ENCODE measurements at regions not wholly inside any gene's neighbourhood (a gene's known extent, or its start where the extent isn't known, plus 50 kb on each side); places are given as distances from the start of the nearest gene placed in this dataset.
A peak's percentile ranks its signal among the peaks of the same experiment; 100 is the strongest.

GRCh38 chr17:68102318-68102758 lies 66.8 kb downstream of the KPNA2 start:
- Histone ChIP-seq H3K79me2 (ENCODE audit: low read length) (peaks cover 54% of the 10 kb centered on the region), H4K20me1 (ENCODE audit: low read length) (0 out of 2 replicates have a peak, but pooled peaks cover 7% of the 10 kb centered on the region), H3K4me3 (ENCODE audit: low read length) (peak overlapping the region; percentile 79), H3K27me3 (ENCODE audit: low read length) (no peaks in the 10 kb centered on the region), H3K9me2 (replicated peaks; ENCODE audit: low read length) (no peaks in the 10 kb centered on the region), H3K36me3 (ENCODE audit: low read depth, low read length) (peaks cover 4% of the 10 kb centered on the region; the same call in 1 of the 2 replicates), H2AFZ (ENCODE audit: low read length) (peak overlapping the region; percentile 93), H3K4me1 (ENCODE audit: insufficient read depth, low read length) (peaks cover 16% of the 10 kb centered on the region), H3K27ac (ENCODE audit: low read length) (no peak overlapping the region), H3K4me2 (ENCODE audit: low read length) (peak overlapping the region; percentile 91), H3K9me3 (ENCODE audit: low read length) (no peaks in the 10 kb centered on the region), H3K9ac (ENCODE audit: low read length) (peak overlapping the region; percentile 85), H3F3A (ENCODE audit: low read length, unreplicated experiment) (no peaks in the 10 kb centered on the region)
- POLR2A ChIA-PET (ENCODE audit: unreplicated experiment) = no interaction called here
- CTCF ChIA-PET = no interaction called here
- peak; percentile 34 for DNase-seq
- TSS peak; percentile 53 for BruUV-seq (replicated peaks)
- peak; percentile 21 for ATAC-seq
- TF ChIP-seq EZH2 (IDR thresholded peaks at IDR 0.05; ENCODE audit: low read length, unreplicated experiment) = no peak
- TF ChIP-seq CTCF (conservative IDR thresholded peaks at IDR 0.05; ENCODE audit: low read depth, low read length) = no peak
- intact Hi-C loops (cut with micrococcal nuclease) = loop anchor here (5.0 kb wide), 1 partner anchor 65 kb away; the partner anchor contains the start of gene KPNA2

GRCh38 chr17:68103148-68103547 lies 67.6 kb downstream of the KPNA2 start:
- H3K9me3 ChIP-seq (ENCODE audit: low read length) = no peaks in the 10 kb centered on the region
- H4K20me1 ChIP-seq (ENCODE audit: low read length) = 0 out of 2 replicates have a peak, but pooled peaks cover 7% of the 10 kb centered on the region
- TF ChIP-seq EZH2phosphoT487 (IDR thresholded peaks at IDR 0.05; ENCODE audit: borderline replicate concordance, low read length) (no peak), EZH2 (IDR thresholded peaks at IDR 0.05; ENCODE audit: low read length, unreplicated experiment) (no peak), CTCF (conservative IDR thresholded peaks at IDR 0.05; ENCODE audit: low read depth, low read length) (no peak)
- no peaks in the 10 kb centered on the region for H3F3A ChIP-seq (ENCODE audit: low read length, unreplicated experiment)
- peak overlapping the region; percentile 91 for H3K4me2 ChIP-seq (ENCODE audit: low read length)
- H3K4me1 ChIP-seq (ENCODE audit: insufficient read depth, low read length) = peaks cover 16% of the 10 kb centered on the region
- H3K27me3 ChIP-seq (ENCODE audit: low read length) = no peaks in the 10 kb centered on the region
- peak overlapping the region; percentile 79 for H3K4me3 ChIP-seq (ENCODE audit: low read length)
- peak overlapping the region; percentile 85 for H3K9ac ChIP-seq (ENCODE audit: low read length)
- DNase-seq (no peak), ATAC-seq (no peak)
- no peak overlapping the region for H3K27ac ChIP-seq (ENCODE audit: low read length)
- H3K36me3 ChIP-seq (ENCODE audit: low read depth, low read length) = peaks cover 6% of the 10 kb centered on the region; the same call in 1 of the 2 replicates
- no TSS peak for BruUV-seq (replicated peaks)
- peaks cover 62% of the 10 kb centered on the region for H3K79me2 ChIP-seq (ENCODE audit: low read length)
- H3K9me2 ChIP-seq (replicated peaks; ENCODE audit: low read length) = no peaks in the 10 kb centered on the region
- peak overlapping the region; percentile 93 for H2AFZ ChIP-seq (ENCODE audit: low read length)
- intact Hi-C loops (cut with micrococcal nuclease) = loop anchor here (5.0 kb wide), 1 partner anchor 66 kb away; the partner anchor contains the start of gene KPNA2
- ChIA-PET CTCF (no interaction called here), POLR2A (ENCODE audit: unreplicated experiment) (no interaction called here)

GRCh38 chr17:68106085-68106484 lies 70.5 kb downstream of the KPNA2 start:
- Histone ChIP-seq H3K9me2 (replicated peaks; ENCODE audit: low read length) (no peaks in the 10 kb centered on the region), H3K36me3 (ENCODE audit: low read depth, low read length) (peaks cover 12% of the 10 kb centered on the region), H4K20me1 (ENCODE audit: low read length) (0 out of 2 replicates have a peak, but pooled peaks cover 7% of the 10 kb centered on the region), H3K4me1 (ENCODE audit: insufficient read depth, low read length) (peaks cover 14% of the 10 kb centered on the region), H3K27me3 (ENCODE audit: low read length) (no peaks in the 10 kb centered on the region), H3K9ac (ENCODE audit: low read length) (no peak overlapping the region), H2AFZ (ENCODE audit: low read length) (no peak overlapping the region), H3F3A (ENCODE audit: low read length, unreplicated experiment) (no peaks in the 10 kb centered on the region), H3K9me3 (ENCODE audit: low read length) (no peaks in the 10 kb centered on the region), H3K79me2 (ENCODE audit: low read length) (peaks cover 79% of the 10 kb centered on the region), H3K4me2 (ENCODE audit: low read length) (no peak overlapping the region), H3K27ac (ENCODE audit: low read length) (no peak overlapping the region), H3K4me3 (ENCODE audit: low read length) (no peak overlapping the region)
- ATAC-seq (no peak), DNase-seq (no peak)
- no TSS peak for BruUV-seq (replicated peaks)
- CTCF ChIA-PET = no interaction called here
- POLR2A ChIA-PET (ENCODE audit: unreplicated experiment) = no interaction called here
- intact Hi-C loops (cut with micrococcal nuclease) = no loop called here
- TF ChIP-seq CTCF (conservative IDR thresholded peaks at IDR 0.05; ENCODE audit: low read depth, low read length) = no peak
- TF ChIP-seq EZH2 (IDR thresholded peaks at IDR 0.05; ENCODE audit: low read length, unreplicated experiment) = no peak
- no peak for TF ChIP-seq EZH2phosphoT487 (IDR thresholded peaks at IDR 0.05; ENCODE audit: borderline replicate concordance, low read length)
